B cell (primary cell): ENCODE measurements at regions not wholly inside any gene's neighbourhood (a gene's known extent, or its start where the extent isn't known, plus 50 kb on each side); places are given as distances from the start of the nearest gene placed in this dataset.

Experiments
- EZH2 ChIP-seq: IDR thresholded peaks from 2 replicates; pipeline ENCODE4 v1.6.1; 2012; ENCODE audit warnings: borderline replicate concordance, low read depth, mild to moderate bottlenecking, moderate library complexity, low read length; ENCODE audit not compliant: insufficient read depth, poor library complexity, severe bottlenecking
- TF ChIP-seq, protein P1 (sequence below): fragments of 200-600 bp; IDR thresholded peaks from one replicate; pipeline ENCODE4 v1.8.0; 2022; ENCODE audit warnings: antibody characterized with exemption, mild to moderate bottlenecking

DNA sequence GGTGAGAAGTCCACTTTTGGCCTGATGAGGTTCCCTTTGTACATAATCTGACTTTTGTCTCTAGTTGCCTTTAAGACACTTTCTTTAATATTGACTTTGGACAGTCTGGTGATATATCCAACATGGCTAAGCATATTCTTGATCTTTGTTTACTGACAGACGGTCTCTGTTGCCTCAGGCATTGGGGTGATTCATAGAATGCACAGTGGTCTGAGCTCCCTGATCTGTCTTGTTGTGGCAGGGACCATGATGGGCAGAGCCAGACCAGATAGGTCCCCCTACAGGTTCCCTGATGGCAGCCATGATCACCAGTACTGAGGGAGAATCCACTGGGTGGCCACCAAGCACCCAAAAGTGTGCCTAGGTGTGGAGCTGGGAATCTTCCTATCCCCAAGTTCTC lies 678.1 kb downstream of the MCTP2 start:
- TF ChIP-seq, protein P1, sequence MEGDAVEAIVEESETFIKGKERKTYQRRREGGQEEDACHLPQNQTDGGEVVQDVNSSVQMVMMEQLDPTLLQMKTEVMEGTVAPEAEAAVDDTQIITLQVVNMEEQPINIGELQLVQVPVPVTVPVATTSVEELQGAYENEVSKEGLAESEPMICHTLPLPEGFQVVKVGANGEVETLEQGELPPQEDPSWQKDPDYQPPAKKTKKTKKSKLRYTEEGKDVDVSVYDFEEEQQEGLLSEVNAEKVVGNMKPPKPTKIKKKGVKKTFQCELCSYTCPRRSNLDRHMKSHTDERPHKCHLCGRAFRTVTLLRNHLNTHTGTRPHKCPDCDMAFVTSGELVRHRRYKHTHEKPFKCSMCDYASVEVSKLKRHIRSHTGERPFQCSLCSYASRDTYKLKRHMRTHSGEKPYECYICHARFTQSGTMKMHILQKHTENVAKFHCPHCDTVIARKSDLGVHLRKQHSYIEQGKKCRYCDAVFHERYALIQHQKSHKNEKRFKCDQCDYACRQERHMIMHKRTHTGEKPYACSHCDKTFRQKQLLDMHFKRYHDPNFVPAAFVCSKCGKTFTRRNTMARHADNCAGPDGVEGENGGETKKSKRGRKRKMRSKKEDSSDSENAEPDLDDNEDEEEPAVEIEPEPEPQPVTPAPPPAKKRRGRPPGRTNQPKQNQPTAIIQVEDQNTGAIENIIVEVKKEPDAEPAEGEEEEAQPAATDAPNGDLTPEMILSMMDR: no peak
- no peak for TF ChIP-seq EZH2
